Heart left ventricle (tissue), 13 donors: ENCODE measurements at regions not wholly inside any gene's neighbourhood (a gene's known extent, or its start where the extent isn't known, plus 50 kb on each side); places are given as distances from the start of the nearest gene placed in this dataset.

Source experiments
- POLR2A ChIP-seq, 2 donors: fragments of 450-650 bp; IDR thresholded peaks; one replicate each; pipeline ENCODE4 v1.6.1; 2017; ENCODE audit warnings: antibody characterized with exemption in 2 of 2, mild to moderate bottlenecking in 2 of 2, moderate library complexity in 2 of 2
- TF ChIP-seq, protein P1 (sequence below), 12 donors: fragments of 200-600 bp; sonication (generic) in 4 of 12; IDR thresholded peaks; one replicate each; pipeline versions ENCODE4 v1.5.0 to v1.8.0; 2018 to 2022; ENCODE audit warnings: antibody characterized with exemption in 12 of 12, mild to moderate bottlenecking in 5 of 12
- donor health status: ischemic (EF 13 %, LVEDD 7.1; RV severe dilation, severe dysfunction).
- donor health status: DM: no; HTN: yes; CAD: no.
- donor health status: DM: no; HTN: no; CAD: no.
- donor health status: ischemic (EF 25% LVEDD 6.9; RV normal size, moderate dysfunction).
- donor health status: ischemic (EF 25% LVEDD 5.7; RV mildly dilated, moderate dysfunction).
- donor health status: ischemic (EF 35%, LVEDD 5.7; RV mildly dilated, moderate dysfunction).
- donor health status: nonischemic (EF 11% LVEDD 7.7; RV severe dilation, severe dysfunction).
- donor health status: DM: yes; HTN: yes; CAD: no.
- donor health status: PGD.
- donor health status: ischemic (EF 29% LVEDD 5.4; RV normal size, mild dysfunction).
- donor health status: nonischemic (EF 23%, LVEDD 6.1; RV moderate dilation, normal function).

DNA sequence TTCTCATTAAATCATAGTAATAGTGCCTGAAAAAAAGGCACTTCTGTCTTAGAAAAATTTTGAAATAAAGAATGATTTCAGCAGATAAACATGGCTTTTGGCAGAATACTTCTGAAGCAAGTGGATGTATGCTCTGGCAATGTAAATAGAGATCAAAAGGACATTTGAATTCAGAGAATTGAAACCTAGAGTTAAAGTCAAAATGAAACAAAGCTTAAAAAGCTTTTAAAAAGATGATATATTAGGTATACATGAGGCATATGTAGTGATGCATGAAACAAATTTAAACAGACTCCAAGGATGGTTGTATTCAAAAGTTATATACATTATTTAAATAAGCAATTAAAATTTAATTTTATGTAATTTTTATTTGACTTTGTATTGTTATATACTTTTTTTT lies 1344.5 kb upstream of the TMEFF2 start:
- TF ChIP-seq, protein P1, sequence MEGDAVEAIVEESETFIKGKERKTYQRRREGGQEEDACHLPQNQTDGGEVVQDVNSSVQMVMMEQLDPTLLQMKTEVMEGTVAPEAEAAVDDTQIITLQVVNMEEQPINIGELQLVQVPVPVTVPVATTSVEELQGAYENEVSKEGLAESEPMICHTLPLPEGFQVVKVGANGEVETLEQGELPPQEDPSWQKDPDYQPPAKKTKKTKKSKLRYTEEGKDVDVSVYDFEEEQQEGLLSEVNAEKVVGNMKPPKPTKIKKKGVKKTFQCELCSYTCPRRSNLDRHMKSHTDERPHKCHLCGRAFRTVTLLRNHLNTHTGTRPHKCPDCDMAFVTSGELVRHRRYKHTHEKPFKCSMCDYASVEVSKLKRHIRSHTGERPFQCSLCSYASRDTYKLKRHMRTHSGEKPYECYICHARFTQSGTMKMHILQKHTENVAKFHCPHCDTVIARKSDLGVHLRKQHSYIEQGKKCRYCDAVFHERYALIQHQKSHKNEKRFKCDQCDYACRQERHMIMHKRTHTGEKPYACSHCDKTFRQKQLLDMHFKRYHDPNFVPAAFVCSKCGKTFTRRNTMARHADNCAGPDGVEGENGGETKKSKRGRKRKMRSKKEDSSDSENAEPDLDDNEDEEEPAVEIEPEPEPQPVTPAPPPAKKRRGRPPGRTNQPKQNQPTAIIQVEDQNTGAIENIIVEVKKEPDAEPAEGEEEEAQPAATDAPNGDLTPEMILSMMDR (IDR thresholded peaks at IDR 0.05), result no peak
- TF ChIP-seq POLR2A (IDR thresholded peaks at IDR 0.05), result no peak
